ENCODE measurements at regions not wholly inside any gene's neighbourhood (a gene's known extent, or its start where the extent isn't known, plus 50 kb on each side); places are given as distances from the start of the nearest gene placed in this dataset.
A peak's percentile ranks its signal among the peaks of the same experiment; 100 is the strongest.

- Histone ChIP-seq H3K27ac (peak overlapping the region; percentile 93), H3K9me3 (no peaks in the 10 kb centered on the region), H3K36me3 (no peaks in the 10 kb centered on the region), H3K4me3 (ENCODE audit: low read depth in 1 of 2, low read length in 1 of 2) (peak overlapping the region in 1 of 2 experiments; percentile 5), H3K4me1 (ENCODE audit: control insufficient read depth in 1 of 2, insufficient read depth in 1 of 2, low read depth in 1 of 2, low read length in 1 of 2) (peaks cover 52 to 66% of the 10 kb centered on the region in 2 experiments), H3K27me3 (no peaks in the 10 kb centered on the region)
- no peak for TF ChIP-seq CTCF (IDR thresholded peaks at IDR 0.05)
Observed at GRCh38 chr4:184893801-184894571, 68.2 kb upstream of the ACSL1 start.

- H3K27ac ChIP-seq: peak overlapping the region; percentile 93
- H3K4me3 ChIP-seq (ENCODE audit: low read depth in 1 of 2, low read length in 1 of 2): peak overlapping the region; percentile 37 to 49
Observed at GRCh38 chr4:184895012-184895695, 69.4 kb upstream of the ACSL1 start.

GRCh38 chr4:184896868-184897715, 71.3 kb upstream of the ACSL1 start:
- H3K4me3 ChIP-seq (ENCODE audit: low read depth in 1 of 2, low read length in 1 of 2): peak overlapping the region; percentile 49 to 50
- H3K4me1 ChIP-seq (ENCODE audit: control insufficient read depth in 1 of 2, insufficient read depth in 1 of 2, low read depth in 1 of 2, low read length in 1 of 2): peaks cover 67% of the 10 kb centered on the region in 2 experiments
- no peaks in the 10 kb centered on the region for H3K36me3 ChIP-seq

More at GRCh38 chr4:184895012-184895695, 69.4 kb upstream of the ACSL1 start:
- no peaks in the 10 kb centered on the region for H3K27me3 ChIP-seq
- H3K36me3 ChIP-seq: no peaks in the 10 kb centered on the region
- no peak for TF ChIP-seq CTCF (IDR thresholded peaks at IDR 0.05)
- H3K4me1 ChIP-seq (ENCODE audit: control insufficient read depth in 1 of 2, insufficient read depth in 1 of 2, low read depth in 1 of 2, low read length in 1 of 2): peaks cover 64 to 71% of the 10 kb centered on the region in 2 experiments
- no peaks in the 10 kb centered on the region for H3K9me3 ChIP-seq

GRCh38 chr4:184897895-184898294, 72.1 kb upstream of the ACSL1 start:
- H3K4me1 ChIP-seq (ENCODE audit: control insufficient read depth in 1 of 2, insufficient read depth in 1 of 2, low read depth in 1 of 2, low read length in 1 of 2): peaks cover 67% of the 10 kb centered on the region in 2 experiments
- no peaks in the 10 kb centered on the region for H3K36me3 ChIP-seq
- H3K4me3 ChIP-seq (ENCODE audit: low read depth in 1 of 2, low read length in 1 of 2): peak overlapping the region; percentile 18 to 49
- peak overlapping the region; percentile 93 for H3K27ac ChIP-seq
- no peak for TF ChIP-seq CTCF (IDR thresholded peaks at IDR 0.05)
- no peaks in the 10 kb centered on the region for H3K27me3 ChIP-seq
- no peaks in the 10 kb centered on the region for H3K9me3 ChIP-seq

More at GRCh38 chr4:184896868-184897715, 71.3 kb upstream of the ACSL1 start:
- TF ChIP-seq CTCF (IDR thresholded peaks at IDR 0.05): no peak
- H3K27me3 ChIP-seq: no peaks in the 10 kb centered on the region
- H3K9me3 ChIP-seq: no peaks in the 10 kb centered on the region
- H3K27ac ChIP-seq: peak overlapping the region; percentile 93

- H3K27ac ChIP-seq: peak overlapping the region; percentile 93
- H3K27me3 ChIP-seq: no peaks in the 10 kb centered on the region
- peaks cover 65 to 67% of the 10 kb centered on the region in 2 experiments for H3K4me1 ChIP-seq (ENCODE audit: control insufficient read depth in 1 of 2, insufficient read depth in 1 of 2, low read depth in 1 of 2, low read length in 1 of 2)
- no peaks in the 10 kb centered on the region for H3K36me3 ChIP-seq
- peak overlapping the region; percentile 18 to 49 for H3K4me3 ChIP-seq (ENCODE audit: low read depth in 1 of 2, low read length in 1 of 2)
- H3K9me3 ChIP-seq: no peaks in the 10 kb centered on the region
- no peak for TF ChIP-seq CTCF (IDR thresholded peaks at IDR 0.05)
Observed at GRCh38 chr4:184898793-184899192, 73.0 kb upstream of the ACSL1 start.
